ENCODE measurements at regions not wholly inside any gene's neighbourhood (a gene's known extent, or its start where the extent isn't known, plus 50 kb on each side); places are given as distances from the start of the nearest gene placed in this dataset.

DNA sequence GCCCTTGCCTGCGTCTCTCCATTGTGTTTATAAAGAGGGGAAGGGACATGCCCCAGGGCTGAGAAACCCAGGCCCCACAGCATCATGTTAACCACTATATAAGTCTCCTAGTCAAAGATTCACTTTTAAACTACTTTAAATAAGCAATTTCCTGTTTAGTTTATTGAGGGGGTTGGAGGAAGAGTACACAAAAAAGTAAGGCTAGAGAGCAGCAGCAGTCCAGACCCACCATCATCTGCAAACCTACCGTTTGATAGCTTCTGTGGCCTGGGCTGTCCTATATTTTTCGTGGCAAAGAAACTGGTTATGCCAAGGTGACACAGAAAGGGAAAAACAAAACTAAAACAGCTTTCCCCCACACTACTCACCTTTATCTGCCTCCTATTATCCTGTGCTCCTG is 646.1 kb downstream of the IRS1 start:
- Histone ChIP-seq H3K9ac (ENCODE audit: insufficient read depth in 1 of 2, low read length in 2 of 2) (no peak overlapping the region), H3K27ac (ENCODE audit: low read depth in 1 of 2, low read length in 1 of 2) (no peak overlapping the region), H3K9me3 (ENCODE audit: control insufficient read depth in 4 of 4, insufficient read depth in 3 of 4, low read length in 3 of 4) (no peaks in the 10 kb centered on the region), H3K4me3 (no peak overlapping the region), H3K36me3 (ENCODE audit: control insufficient read depth in 4 of 4, insufficient read depth in 4 of 4, low read length in 4 of 4) (no peaks in the 10 kb centered on the region), H3K27me3 (ENCODE audit: control insufficient read depth in 3 of 3, insufficient read depth in 3 of 3, low read length in 2 of 3) (no peaks in the 10 kb centered on the region), H3K4me1 (ENCODE audit: control insufficient read depth in 5 of 5, insufficient read depth in 5 of 5, low read length in 5 of 5) (peaks cover 0 to 8% (median 0%) of the 10 kb centered on the region in 5 donors)
- ATAC-seq (ENCODE audit: insufficient read depth, low FRiP score) (no peak), DNase-seq (no peak)
- TF ChIP-seq, protein P1, sequence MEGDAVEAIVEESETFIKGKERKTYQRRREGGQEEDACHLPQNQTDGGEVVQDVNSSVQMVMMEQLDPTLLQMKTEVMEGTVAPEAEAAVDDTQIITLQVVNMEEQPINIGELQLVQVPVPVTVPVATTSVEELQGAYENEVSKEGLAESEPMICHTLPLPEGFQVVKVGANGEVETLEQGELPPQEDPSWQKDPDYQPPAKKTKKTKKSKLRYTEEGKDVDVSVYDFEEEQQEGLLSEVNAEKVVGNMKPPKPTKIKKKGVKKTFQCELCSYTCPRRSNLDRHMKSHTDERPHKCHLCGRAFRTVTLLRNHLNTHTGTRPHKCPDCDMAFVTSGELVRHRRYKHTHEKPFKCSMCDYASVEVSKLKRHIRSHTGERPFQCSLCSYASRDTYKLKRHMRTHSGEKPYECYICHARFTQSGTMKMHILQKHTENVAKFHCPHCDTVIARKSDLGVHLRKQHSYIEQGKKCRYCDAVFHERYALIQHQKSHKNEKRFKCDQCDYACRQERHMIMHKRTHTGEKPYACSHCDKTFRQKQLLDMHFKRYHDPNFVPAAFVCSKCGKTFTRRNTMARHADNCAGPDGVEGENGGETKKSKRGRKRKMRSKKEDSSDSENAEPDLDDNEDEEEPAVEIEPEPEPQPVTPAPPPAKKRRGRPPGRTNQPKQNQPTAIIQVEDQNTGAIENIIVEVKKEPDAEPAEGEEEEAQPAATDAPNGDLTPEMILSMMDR (IDR thresholded peaks at IDR 0.05; ENCODE audit: control extremely low read depth, extremely low read depth) = no peak
- WGBS, 2 donors = 89 to 95% methylated on average over 3 of the region's 3 CpGs

DNA sequence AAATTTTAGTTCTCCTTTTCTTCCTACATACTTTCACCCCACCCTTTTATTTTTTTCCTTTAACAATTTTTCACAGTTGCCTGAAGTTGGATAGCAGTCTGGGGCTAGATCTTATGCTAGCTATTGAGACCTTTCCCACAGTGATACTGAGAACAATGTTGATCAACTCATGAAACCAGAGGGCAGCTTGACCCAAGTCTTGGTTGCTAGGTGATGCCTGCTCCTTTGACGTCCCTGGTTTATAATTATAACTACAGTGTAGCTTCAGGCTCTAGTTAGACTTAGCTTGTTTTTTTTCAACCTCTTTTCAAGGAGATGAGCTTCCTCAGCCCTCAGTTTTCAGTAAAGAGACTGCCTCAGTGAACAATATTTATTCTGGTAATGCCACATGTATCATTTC is 648.5 kb downstream of the IRS1 start:
- Histone ChIP-seq H3K4me1 (ENCODE audit: control insufficient read depth in 5 of 5, insufficient read depth in 5 of 5, low read length in 5 of 5) (peaks cover 0 to 3% (median 0%) of the 10 kb centered on the region in 5 donors), H3K27ac (ENCODE audit: low read depth in 1 of 2, low read length in 1 of 2) (no peak overlapping the region), H3K4me3 (no peak overlapping the region), H3K9me3 (ENCODE audit: control insufficient read depth in 4 of 4, insufficient read depth in 3 of 4, low read length in 3 of 4) (no peaks in the 10 kb centered on the region), H3K9ac (ENCODE audit: insufficient read depth in 1 of 2, low read length in 2 of 2) (no peak overlapping the region), H3K27me3 (ENCODE audit: control insufficient read depth in 3 of 3, insufficient read depth in 3 of 3, low read length in 2 of 3) (no peaks in the 10 kb centered on the region), H3K36me3 (ENCODE audit: control insufficient read depth in 4 of 4, insufficient read depth in 4 of 4, low read length in 4 of 4) (no peaks in the 10 kb centered on the region)
- no peak for DNase-seq
- TF ChIP-seq, protein P1 (IDR thresholded peaks at IDR 0.05; ENCODE audit: control extremely low read depth, extremely low read depth) = no peak
- 31 to 57% methylated on average over 1 of the region's 1 CpG for WGBS, 2 donors
- ATAC-seq (ENCODE audit: insufficient read depth, low FRiP score) = no peak

DNA sequence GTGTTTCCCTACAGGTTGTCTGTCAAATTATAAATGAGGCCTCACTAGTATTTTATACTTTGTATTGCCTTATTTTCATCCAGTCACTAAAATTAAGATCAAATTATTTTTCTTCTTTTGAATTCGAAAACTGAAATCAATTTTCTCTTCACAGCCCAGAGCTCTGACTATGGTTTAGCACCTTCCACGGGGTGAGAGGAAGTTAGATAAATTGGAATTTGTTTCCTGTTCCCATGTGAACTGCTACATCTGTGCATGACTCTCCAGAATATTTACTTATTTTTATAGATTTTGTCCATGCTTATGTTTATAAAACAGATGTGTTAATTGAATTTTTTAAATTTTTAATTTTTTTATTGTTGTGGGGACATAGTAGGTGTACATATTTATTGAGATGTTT is 656.5 kb downstream of the IRS1 start:
- H3K9ac ChIP-seq (ENCODE audit: insufficient read depth in 1 of 2, low read length in 2 of 2) = no peak overlapping the region
- no peak overlapping the region for H3K4me3 ChIP-seq
- H3K9me3 ChIP-seq (ENCODE audit: control insufficient read depth in 4 of 4, insufficient read depth in 3 of 4, low read length in 3 of 4) = no peaks in the 10 kb centered on the region
- TF ChIP-seq, protein P1 (IDR thresholded peaks at IDR 0.05; ENCODE audit: control extremely low read depth, extremely low read depth) = no peak
- WGBS, 2 donors = 39% methylated on average over 2 of the region's 2 CpGs
- ATAC-seq (ENCODE audit: insufficient read depth, low FRiP score) (no peak), DNase-seq (no peak)
- H3K27ac ChIP-seq (ENCODE audit: low read depth in 1 of 2, low read length in 1 of 2) = no peak overlapping the region
- H3K4me1 ChIP-seq (ENCODE audit: control insufficient read depth in 5 of 5, insufficient read depth in 5 of 5, low read length in 5 of 5) = no peaks in the 10 kb centered on the region
- H3K27me3 ChIP-seq (ENCODE audit: control insufficient read depth in 3 of 3, insufficient read depth in 3 of 3, low read length in 2 of 3) = no peaks in the 10 kb centered on the region
- H3K36me3 ChIP-seq (ENCODE audit: control insufficient read depth in 4 of 4, insufficient read depth in 4 of 4, low read length in 4 of 4) = no peaks in the 10 kb centered on the region

DNA sequence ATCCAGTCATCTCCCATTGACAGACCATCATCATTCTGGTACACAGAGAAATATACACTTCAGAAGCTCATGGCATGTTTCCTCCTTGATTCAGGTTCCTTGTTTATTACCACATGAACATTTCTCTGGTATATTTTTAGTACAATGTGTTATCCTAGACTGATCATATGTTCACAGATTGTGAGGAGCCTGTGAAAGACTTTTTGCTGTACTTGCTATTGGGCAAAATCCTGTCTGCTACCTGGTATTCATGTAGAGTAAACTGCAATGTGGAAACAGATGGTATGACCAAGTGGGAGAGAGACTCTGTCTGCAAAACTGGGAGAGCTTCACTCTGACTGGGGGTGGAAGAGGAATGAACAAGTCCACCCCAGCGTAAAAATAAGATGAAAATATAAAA is 657.2 kb downstream of the IRS1 start:
- Histone ChIP-seq H3K9ac (ENCODE audit: insufficient read depth in 1 of 2, low read length in 2 of 2) (no peak overlapping the region), H3K9me3 (ENCODE audit: control insufficient read depth in 4 of 4, insufficient read depth in 3 of 4, low read length in 3 of 4) (no peaks in the 10 kb centered on the region), H3K27ac (ENCODE audit: low read depth in 1 of 2, low read length in 1 of 2) (no peak overlapping the region), H3K4me3 (no peak overlapping the region), H3K27me3 (ENCODE audit: control insufficient read depth in 3 of 3, insufficient read depth in 3 of 3, low read length in 2 of 3) (no peaks in the 10 kb centered on the region), H3K36me3 (ENCODE audit: control insufficient read depth in 4 of 4, insufficient read depth in 4 of 4, low read length in 4 of 4) (no peaks in the 10 kb centered on the region), H3K4me1 (ENCODE audit: control insufficient read depth in 5 of 5, insufficient read depth in 5 of 5, low read length in 5 of 5) (no peaks in the 10 kb centered on the region)
- 93 to 100% methylated on average over 1 of the region's 1 CpG for WGBS, 2 donors
- DNase-seq (no peak), ATAC-seq (ENCODE audit: insufficient read depth, low FRiP score) (no peak)
- TF ChIP-seq, protein P1 (IDR thresholded peaks at IDR 0.05; ENCODE audit: control extremely low read depth, extremely low read depth) = no peak

Data from lung (tissue), 11 donors.